ENCODE measurements at regions not wholly inside any gene's neighbourhood (a gene's known extent, or its start where the extent isn't known, plus 50 kb on each side); places are given as distances from the start of the nearest gene placed in this dataset.
A peak's percentile ranks its signal among the peaks of the same experiment; 100 is the strongest.

DNA sequence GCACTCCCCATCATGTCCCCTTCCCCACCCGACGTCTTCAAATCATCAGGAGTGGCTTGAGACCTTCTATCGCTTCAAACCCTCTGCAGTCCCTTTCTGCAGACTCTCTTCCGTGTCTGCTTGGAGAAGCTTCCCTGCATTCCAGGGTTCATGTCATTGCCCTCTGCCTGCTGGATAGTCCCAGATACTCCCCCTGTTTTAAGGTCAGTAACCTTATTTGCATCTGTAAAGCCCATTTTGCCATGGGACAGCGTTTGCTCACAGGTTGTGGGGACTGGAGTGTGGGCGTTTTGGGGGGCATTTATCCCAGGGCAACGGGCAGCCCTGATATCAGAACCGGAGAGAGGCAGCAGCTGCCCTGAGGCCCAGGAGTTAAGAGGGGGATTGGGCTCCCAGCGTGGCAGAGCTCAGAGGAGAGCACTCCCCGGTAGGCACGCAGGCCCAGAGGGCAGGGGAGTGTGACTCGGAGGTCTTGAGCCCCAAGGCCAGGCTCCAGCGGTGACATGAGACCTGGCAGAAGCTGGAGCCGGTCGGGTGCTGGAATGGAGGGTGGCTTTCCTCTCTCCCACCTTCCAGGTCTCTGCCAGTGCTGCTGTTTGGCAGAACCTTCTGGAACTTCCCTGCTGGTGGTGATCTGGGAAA, 73.8 kb downstream of the RTP5 start:
- DNase-seq: no peak

DNA sequence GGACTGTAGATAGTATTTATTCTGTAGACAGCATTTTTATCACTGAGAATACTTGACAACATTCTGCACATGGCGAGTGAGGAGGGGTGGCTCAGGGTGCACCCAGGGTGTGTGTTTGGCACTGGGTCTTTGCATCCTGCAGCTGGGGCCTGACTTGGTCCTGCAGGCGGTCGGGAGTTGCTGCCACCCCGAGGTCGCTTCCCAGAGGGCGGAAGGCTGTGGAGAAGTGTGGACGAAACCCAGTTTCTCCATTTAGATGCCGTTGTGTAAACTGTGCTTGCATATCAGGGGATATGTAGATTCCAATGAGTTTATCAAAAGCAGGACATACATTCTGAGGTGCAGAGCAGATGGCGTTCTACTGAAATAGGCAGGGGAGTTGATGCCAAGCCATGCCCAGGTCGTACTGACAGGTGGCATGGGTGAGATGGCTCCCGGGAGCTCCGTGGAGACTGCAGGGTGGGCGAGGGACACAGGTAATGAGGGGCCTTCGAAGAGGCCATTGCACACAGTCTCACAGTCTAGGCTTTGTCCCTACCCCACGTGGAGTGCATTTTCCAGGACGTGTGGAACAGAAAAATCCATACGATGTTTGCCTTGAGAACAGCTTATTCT, 74.5 kb downstream of the RTP5 start:
- no peak for DNase-seq

DNA sequence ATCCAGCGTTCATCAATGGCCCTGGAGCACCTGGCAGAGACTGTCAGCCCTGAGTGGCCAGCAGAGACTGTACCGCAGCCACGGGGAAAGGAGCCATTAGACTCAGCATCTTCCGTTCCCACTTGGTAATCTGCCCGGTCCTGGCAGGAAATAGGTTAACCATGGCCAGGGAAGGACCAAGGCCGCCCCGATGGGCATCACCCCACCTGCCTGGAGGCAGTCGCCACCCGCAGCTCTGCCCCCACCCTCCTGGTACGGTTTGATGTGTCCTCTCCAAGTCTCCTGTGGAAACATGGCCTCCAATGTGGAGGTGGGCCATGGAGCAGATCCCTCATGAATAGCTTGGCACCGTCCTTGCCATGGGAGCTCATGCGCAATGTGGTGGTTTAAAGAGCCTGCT, 75.3 kb downstream of the RTP5 start:
- no peak for DNase-seq

DNA sequence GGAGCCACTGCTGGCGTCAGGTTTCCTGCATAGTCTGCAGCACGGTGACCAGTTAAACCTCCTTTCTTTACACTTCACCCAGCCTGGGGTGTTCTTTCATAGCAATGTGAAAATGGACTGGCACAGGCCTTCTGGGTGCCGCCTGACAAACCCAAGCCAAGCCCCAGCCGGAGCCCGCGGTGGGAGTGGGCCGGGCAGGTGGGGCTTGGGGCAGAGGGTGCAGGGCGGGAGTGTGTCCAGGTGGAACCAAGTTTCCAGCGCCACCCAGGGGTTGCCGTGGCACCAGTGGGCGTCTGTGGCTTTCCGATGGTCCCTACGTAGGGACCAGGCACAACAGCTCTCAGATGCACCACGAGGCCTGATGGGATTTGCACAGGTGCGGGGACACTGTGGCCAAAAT, 75.8 kb downstream of the RTP5 start:
- no peak for DNase-seq

DNA sequence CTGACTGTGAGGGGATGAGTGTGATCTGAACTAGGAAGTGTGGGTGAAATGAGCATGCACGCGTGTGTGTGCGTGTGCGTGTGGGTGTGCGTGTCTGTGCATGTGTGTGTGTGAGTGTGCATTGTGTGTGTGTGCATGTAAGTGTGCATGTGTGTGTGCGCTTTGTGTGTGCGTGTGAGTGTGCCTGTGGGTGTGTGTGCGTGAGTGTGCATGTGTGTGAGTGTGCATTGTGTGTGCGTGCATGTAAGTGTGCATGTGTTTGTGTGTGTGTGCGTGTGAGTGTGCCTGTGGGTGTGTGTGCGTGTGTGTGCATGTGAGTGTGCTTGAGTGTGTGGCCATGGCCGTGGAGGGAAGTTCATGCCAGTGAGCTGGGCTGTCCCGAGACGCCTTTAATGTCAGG, 76.3 kb downstream of the RTP5 start:
- no peak for DNase-seq

DNA sequence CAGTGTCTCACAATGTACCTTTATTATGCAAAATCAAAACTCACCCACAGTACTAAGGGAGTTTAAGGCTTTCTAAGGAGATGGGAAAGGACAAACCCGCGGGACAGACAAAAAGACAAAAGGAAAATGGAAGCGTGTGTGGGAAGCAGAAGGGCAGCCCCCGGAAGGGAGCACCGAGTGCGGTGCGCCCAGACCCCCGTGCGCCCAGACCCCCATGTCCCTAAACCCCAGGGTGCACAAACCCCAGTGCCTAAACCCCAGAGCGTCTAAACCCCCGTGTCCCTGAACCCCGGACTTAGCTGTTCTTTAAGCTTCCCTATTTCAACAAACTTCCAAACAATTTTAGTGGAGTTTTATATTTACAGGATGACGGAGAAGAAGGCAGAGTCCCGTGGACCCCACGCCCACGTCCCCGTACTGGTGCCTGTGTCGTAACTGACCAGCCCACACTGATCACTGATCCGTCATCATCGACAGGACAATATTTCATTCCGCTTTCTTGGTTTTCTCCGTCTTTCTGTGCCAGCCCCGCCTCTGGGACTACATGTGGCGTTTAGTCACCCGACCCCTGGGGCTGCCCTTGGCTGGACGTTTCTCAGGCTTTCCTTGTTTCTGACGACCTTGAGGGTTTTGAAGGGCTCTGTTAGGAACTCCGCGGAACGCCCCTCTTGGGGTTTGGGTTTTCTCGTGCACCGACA, 76.9 kb downstream of the RTP5 start:
- DNase-seq: no peak

DNA sequence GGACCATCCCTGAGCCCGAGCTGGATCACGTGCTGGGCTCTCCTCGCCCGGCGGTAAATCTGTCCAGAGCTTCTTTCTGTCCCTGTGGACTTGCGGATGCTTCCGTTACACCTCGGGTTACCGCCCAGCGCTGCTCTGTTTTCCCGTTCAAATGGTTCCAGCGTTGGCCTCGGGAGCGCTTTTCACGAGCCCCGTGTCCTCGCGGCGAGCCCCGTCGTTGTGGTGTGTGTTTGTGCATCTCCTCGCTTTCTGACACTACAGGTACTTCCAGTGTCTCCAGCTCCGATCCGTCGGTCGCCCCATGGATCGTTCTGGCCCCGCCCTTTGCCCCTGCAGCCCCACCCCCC, 77.4 kb downstream of the RTP5 start:
- no peak for DNase-seq

DNA sequence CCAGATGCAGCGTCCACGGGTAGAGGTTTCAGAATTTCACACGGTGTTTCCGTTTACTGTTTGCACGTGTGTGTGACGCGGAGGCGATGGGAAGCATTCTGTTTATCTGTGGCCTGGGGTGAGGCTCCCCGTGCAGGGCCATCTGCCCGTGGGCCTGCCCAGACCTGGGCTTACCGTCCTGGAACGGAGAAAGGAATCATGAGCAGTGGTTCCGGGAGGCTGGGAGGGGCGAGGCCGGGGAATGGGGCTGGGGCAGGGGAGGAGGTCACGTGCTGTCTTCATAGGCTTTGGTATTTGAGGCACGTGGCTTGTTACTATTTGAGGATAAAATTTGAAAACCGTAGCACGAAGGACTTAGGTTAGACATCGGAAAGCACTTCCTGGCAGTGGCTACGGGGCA, 77.9 kb downstream of the RTP5 start:
- no peak for DNase-seq

DNA sequence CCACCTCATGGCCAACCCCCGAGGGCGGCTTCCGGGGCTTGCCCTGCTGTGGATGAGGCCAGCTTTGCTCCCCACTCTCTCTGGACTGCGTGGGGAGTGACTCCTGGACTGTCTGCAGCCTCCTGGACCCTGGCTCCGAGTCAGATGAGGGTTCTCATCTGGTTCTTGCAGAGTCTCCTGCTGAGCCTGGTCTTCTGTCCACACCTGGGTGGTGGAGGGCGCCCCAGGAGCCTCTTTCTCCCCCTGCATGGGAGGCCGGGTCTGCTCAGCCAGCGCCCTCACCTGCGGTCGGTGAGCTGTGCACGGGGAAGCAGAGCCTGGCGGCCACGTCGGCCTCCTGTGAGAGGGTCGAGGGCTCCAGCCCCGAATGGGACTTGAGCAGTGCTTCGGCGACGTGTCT, 78.3 kb downstream of the RTP5 start:
- no peak for DNase-seq

DNA sequence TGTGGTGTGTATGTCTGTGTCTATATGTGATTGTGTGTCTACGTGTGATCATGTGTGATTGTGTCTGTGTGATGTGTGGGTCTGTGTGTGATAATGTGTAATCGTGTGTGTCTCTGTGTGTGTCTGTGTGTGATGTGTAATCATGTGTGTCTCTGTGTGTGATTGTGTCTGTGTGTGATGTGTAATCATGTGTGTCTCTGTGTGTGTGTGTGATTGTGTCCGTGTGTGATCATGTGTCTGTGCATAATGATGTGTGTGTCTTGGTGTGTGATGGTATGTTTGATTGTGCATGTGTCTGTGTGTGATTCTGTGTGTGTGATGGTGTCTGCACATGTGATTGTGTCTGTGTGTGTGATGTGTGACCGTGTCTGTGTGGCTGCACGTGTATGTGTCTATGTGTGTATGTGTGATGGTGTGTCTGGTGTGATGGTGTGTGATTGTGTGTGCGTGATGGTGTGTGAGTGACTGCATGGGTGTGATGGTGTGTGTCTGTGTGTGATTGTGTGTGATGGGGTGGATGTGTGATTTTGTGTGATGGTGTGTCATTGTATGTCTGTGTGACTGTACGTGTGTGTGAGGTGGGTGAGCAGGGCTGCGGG, 78.9 kb downstream of the RTP5 start:
- DNase-seq: no peak

DNA sequence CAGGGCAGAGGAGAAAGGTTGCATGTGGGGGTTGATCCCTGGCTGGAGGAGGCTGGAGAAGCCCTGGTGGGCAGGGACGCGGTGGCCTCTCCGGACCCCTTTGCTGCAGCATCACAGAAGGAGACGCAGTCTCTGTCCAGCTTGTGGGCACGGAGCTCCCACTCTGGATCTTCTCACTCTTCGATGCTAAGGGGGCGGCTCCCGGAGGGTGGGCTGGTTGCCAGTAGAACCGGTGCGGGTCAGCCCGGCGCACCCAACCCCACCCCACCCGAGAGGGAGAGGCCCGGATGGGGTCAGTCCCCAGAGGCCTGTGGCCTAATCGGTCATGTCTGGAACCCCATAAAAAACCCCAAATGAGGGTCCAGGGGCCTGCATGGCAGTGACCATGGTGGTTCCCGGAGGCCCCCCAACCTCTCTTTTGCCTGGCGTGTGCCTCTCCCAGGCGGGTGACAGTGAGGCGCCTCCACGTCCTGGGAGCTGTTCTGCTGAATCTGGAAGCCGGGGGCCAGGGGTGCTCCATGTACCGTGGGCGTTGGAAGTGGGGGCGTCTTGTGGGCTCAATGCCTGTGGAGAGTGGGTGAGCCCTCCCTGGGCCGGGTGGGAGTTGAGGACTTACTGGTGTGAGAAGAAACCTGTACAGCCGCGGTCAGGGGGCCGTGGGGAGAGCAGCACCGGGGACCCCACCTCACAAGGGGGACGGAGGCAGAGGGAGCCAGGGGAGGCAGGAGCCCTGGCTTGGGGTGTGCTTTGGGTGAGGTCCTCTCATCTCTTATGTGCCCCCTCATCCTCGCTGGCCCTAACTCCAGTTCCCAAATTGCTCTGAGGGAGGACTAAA, 79.6 kb downstream of the RTP5 start:
- DNase-seq: no peak

DNA sequence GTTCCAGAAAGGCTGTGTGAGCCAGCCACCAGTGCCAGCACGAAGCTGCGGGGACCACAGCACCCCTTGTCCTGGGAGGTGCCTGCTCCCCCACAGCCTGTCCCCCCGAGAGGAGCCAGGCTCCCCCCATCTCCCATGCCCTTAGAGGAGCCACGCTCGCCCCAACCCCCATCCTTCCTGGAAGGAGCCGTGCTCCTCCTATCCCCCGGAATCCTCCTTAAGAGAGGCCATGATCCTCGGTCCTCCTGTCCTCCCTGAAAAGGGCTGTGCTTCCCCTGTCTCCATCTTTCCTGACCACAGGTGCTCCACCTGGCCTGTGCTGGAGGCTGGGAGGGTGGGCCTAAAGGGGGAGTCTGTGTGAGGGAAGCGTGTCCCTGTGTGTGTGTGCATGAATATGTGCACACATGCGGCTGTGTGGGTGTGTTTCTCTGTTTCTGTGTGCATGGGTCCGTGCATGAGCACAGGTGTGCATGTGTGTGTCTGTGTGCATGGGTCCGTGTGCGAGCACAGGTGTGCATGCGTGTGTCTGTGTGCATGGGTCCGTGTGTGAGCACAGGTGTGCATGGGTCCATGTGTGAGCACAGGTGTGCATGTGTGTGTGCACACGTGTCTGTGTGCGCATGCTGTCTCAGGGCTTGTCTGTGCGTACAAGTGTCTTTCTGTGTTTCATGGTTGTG, 80.3 kb downstream of the RTP5 start:
- DNase-seq: no peak

DNA sequence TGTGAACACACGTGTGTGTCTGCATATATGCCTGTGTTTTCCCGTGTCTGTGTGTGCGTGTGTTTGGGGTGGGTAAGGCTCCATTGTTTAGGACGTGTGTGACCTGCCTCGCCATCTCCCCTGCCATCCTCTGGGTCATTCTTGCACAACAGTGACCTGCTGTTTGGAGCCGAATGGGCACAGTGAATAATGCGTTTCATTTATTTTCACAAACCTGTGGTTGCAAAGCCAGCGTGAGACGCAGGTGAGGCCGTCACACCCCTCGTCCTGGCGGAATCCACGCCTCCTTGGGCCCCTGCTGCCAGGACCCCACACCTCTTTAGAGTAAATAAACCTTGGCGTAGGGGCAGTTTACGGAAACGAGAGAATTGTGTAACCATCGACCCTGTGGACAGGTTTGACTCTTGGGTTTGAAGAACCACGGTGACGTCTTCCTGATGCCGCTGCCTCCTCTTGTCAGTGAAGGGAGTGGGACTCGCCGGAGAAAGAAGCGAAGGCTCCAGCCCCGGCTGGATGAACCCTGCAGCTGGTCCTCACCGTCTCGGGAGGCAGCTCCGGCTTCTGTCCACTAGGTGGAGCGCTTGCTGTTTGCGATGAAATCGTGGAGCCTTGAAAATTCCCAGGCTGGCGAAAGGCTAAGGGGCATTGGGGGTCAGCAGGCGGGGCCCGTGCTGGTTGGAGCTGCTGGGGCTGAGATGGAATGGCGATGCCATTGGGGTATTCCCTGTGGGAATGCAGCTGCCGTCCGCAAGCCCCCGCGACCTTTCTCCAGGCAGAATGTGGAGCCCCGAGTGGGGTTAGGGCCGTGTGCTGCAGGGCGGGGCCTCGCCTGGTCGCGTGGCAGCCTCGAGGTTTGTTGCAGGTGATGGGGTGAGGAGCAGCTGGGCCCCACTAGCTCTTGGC, 81.1 kb downstream of the RTP5 start:
- peak; percentile 65 for DNase-seq

DNA sequence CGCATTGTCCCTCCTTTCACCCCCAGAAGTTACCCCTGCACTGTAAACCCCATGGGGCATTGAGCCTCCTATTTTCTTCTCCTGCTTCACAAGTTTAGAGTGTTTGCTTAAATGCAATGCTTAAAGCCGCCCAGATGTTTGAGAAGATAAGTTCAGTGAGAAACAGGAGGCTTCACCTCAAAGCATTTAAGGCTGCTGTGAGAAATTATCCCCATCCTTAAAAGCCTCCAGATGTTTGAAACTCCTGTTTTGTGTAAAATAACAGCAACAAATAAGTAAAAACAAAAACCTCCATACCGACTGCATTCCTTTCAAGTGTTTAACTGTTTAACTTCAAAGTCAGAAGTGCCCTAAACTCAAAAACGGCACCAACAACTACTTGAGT, 81.8 kb downstream of the RTP5 start:
- DNase-seq: no peak

DNA sequence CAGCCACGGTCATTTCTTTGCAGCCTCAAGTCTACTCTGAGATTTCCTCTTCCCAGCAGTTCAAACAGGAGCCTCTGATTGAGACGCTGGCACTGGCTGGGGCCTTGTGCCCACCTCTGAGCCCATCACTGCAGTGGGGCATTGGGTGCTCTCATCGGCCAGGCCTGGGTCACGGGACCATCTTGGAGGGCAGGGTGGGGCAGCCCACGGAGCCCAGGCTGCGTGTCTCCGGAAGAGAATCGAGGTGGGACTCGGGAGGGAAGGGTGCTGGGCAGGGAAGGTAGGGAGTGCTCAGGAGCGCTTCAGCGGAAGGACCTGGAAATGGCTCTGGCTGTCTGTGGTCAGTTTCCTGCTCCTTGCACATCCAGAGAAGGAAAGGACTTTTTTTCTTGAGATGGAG, 82.4 kb downstream of the RTP5 start:
- DNase-seq: no peak

DNA sequence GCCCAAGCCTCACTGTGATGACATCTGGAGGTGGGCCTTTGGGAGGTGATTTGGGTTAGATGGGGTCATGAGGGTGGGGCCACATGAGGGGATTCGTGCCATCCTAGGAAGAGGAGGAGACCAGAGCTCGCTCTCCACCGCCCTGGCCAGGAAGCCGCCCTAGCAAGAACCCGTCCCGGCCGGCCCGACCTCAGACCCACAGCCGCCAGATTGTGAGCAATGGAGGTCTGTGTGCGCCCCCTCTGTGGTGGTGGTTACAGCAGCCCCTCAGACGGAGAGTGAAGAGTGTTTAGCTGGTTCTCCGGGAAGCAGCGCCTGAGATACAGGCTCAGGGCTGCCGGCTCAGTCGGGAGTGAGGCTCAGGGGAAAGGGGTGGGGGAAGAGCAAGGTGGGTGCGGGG, 83.3 kb downstream of the RTP5 start:
- no peak for DNase-seq

DNA sequence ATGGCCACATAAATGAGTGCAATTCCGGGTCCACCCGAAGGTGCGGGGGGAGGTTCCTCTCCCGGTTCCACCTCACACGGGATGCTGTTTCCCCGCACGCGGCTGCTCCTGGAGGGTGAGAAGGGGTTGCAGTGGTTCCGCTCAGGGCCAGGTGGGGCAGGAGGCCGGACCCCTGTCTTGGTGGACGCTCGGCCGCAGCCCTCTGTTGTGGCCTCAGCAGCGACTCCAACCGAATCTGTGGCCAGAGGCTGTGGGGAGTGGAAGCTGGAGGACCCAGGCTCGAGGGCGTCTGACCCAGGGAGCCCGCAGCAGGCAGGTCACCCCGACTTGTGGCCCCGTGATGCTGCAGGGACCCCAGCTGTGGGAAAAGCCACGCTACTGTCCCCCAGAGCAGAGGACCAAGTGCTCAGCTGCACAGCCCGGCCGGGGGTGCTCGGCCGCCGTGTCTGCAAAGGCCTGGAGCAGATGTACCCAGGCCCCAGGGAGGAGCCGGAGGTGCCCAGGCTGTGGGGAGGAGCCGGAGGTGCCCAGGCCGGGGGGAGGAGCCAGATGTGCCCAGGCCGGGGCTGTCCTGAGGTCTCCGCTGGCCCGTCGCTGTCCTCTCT, 83.9 kb downstream of the RTP5 start:
- DNase-seq: no peak

DNA sequence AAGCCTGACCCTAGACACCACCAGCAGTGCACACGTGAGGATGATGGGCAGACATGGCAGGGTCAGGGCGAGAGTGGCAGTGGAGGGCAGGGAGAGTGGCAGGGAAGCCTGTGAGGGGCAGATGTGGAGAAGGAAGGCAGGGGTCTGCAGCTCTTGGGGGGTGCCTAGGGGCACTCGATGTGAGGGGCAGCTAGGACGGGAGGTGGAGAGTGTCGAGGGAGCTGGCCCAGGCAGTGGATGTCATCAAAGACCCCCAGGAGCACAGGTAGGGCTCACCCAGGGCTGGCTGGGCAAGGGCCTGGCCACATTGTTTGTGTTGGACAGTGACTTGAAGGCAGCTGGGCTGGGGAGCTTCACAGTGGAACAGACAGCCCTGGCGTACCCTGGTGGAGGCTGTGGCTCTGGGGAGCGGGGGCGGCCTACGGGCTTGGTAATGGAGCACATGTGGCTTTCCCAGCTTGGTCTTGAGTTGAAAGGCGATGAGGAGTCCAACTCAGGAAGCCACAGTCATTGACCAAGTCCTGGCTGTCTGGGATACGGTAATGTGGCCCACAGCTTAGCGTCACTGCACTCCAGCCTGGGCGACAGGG, 87.1 kb downstream of the RTP5 start:
- DNase-seq: no peak

DNA sequence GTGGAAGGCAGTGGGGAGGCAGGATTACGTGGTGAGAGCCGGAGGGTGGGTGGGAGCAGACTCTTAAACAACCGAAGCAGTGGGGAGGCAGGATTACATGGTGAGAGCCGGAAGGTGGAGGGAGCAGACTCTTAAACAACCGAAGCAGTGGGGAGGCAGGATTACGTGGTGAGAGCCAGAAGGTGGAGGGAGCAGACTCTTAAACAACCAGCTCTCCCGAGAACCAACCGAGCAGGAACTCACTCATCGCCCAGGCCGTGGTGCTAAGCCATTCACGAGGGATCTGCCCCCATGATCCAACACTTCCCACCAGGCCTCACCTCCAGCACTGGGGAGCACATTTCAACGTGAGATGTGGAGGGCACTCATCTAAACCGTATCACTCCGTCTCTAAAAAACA, 87.7 kb downstream of the RTP5 start:
- no peak for DNase-seq

DNA sequence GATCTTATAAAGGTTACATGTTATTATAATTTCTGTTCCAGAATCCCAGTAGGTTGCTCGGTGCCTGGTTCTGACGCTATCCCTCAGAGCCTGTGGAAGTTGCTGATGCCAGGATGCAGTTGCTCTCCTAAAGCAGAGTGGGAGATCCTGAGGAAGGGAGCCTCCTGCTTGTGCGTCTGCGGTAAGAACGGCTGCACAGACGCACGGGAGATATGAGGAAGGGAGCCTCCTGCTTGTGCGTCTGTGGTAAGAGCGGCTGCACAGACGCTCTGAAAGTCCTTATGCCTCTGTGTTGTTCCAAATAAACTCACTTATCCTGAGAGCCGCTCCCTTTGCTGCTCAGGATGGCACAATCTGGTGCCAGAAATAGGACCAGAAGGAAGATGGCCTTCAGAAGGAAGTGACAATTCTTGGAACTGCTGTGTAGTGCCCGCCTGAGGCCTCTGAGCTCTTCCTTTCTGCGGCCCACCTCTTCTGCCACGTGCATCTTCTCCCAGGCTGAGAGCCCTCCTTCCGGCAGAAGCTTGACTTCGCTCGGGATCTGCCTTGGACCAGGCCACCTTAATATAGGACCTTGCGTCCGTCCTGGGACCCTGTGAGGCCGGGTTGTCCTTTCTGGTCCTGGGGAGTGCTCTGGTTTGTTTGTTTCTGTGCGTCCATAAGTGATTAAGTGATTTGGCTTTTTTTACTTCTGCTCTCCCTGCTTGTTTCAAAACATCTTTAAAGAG, 89.5 kb downstream of the RTP5 start:
- DNase-seq: no peak
